NCI-H446 treated with DMSO at 0.1 percent for 48 hours (cell line): ENCODE measurements at regions not wholly inside any gene's neighbourhood (a gene's known extent, or its start where the extent isn't known, plus 50 kb on each side); places are given as distances from the start of the nearest gene placed in this dataset.
"Not testable (repeated sequence)": the region's sequence is repeated elsewhere in the genome, so short reads cannot be mapped to it uniquely, and the experiment has no call there.

Source experiments
- DNase-seq: peaks from one replicate; lab custom pipeline; 2025; lab: John Stamatoyannopoulos, UW

GRCh38 chr15:94844538-94845389 is 613.4 kb downstream of the MCTP2 start:
- no peak for DNase-seq

GRCh38 chr15:94845390-94845716 is 614.0 kb downstream of the MCTP2 start:
- DNase-seq: no peak

DNA sequence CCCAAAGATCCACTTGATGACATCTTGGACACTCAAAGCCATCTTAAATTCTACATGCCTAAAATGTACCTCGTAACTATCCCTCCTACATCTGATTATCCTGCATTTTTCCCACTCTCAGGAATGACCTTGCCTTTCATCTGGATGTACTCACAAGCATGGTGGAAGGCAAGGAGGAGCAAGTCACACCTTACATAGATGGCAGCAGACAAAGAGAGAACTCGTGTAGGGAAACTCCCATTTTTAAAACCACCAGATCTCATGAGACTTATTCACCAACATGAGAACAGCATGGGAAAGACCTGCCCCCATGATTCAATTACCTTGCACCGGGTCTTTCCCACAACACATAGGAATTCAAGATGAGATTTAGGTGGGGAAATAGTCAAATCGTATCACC is 616.0 kb downstream of the MCTP2 start:
- DNase-seq: no peak

- no peak for DNase-seq
Observed at GRCh38 chr15:94848054-94848453, 616.7 kb downstream of the MCTP2 start.

DNA sequence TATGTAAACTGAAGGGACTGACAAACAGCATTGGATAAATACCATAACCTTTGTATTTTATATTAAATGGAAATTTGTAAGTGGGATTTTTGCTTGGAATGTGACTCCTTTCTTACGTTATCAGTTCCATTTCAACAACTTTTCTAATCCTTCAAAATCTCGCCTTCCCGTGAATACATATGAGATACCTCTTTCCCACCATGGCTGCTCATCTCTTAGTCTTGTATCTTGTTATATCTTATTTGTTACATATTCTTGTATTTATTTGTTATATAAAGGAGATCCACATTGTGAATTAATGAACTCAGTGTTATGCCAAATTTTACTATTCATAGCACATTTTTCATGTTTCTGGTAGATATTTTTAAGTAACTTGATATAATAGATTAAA is 623.7 kb downstream of the MCTP2 start:
- DNase-seq: no peak

GRCh38 chr15:94855409-94856266 is 624.3 kb downstream of the MCTP2 start:
- no peak for DNase-seq

- no peak for DNase-seq
Observed at GRCh38 chr15:94856267-94856854, 625.0 kb downstream of the MCTP2 start.

DNA sequence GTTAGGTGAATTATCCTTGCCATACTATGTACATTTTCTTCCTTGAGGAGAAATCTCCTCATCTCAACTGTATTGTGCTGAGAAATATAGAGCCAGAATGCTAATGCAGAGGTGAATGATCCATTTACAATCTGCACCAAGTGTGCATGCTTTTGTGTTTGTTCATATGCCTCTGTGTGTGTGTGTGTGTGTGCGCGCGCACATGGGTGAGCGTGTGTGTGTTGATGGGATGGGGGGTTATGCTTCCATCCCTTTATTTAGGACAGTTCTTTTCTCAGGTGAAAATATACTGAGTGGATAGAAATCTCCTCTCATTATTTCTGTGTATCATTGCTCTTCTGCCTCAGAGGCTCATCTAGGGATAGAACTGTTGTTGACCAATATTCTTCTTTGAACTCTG is 626.1 kb downstream of the MCTP2 start:
- no peak for DNase-seq

- no peak for DNase-seq
Observed at GRCh38 chr15:94858011-94858410, 626.6 kb downstream of the MCTP2 start.

- DNase-seq: no peak
Observed at GRCh38 chr15:94858449-94858848, 627.1 kb downstream of the MCTP2 start.

GRCh38 chr15:94858920-94859319 is 627.6 kb downstream of the MCTP2 start:
- DNase-seq: no peak

DNA sequence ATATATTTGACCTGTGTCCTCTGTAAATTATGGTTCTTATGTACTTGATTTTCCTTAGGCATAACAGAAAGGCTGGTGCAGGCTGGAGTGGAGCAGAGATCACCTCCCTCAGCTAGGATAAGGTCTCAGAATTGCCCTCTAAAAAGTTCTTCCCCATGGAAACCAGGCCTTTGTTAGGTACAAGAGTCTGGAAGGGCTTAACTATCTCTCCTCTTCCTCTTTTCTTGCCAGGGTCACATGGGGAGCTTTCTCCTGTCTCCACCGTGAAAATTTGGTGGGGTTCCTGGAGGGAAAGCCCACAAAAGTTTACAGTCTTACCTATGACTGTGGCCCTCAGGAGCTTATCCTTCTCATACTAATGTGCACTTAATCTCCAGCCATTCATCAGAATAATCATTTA is 633.2 kb downstream of the MCTP2 start:
- DNase-seq: no peak

DNA sequence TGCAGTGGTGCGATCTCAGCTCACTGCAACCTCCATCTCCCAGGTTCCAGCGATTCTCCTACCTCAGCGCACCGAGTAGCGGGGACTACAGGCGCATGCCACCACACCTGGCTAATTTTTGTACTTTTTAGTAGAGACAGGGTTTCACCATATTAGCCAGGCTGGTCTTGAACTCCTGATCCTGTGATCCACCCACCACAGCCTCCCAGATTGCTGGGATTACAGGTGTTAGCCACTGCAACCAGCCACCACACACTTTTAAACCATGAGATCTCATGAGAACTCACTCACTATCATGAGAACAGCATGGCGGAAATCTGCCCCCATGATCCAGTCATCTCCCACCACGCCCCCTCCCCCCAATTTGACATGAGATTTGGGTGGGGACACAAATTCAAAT is 636.9 kb downstream of the MCTP2 start:
- not testable (repeated sequence) for DNase-seq

DNA sequence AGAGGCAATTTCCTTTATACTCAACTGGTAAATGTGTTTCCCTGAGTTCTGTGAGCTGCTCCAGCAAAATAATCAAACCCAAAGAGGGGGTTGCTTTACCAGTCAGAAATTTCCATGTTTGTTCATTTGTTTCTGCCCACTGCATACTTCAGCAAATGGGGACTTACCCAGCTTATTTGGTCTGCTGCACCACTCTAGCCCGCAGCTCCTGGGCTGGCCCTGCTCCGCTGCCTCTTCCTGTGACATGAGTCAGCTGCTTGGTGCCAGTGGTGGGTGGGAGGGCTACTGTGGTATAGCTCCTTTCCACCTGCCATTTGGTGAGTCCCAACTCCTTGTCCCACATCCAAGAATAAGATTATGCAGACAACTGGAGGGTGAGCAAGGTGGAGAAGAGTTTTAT is 644.2 kb downstream of the MCTP2 start:
- no peak for DNase-seq

DNA sequence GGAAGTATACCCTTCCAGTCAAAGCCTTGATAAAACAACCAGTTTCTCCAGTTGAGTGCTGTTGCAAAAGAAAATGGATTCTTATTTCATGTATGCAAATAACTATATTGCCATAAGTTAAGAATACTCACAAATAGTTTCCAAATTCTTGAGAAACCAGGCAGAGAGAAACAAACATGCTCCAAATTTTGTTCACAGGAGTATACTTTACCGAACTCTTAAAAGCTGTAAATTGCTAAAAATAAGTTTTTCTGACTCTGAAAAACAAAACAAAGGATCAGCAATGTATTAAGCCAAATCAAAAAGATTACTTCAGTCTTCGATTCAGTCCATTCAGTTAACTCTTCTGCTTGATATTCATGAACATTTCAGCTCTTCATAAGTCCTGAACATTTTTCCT is 646.5 kb downstream of the MCTP2 start:
- no peak for DNase-seq

DNA sequence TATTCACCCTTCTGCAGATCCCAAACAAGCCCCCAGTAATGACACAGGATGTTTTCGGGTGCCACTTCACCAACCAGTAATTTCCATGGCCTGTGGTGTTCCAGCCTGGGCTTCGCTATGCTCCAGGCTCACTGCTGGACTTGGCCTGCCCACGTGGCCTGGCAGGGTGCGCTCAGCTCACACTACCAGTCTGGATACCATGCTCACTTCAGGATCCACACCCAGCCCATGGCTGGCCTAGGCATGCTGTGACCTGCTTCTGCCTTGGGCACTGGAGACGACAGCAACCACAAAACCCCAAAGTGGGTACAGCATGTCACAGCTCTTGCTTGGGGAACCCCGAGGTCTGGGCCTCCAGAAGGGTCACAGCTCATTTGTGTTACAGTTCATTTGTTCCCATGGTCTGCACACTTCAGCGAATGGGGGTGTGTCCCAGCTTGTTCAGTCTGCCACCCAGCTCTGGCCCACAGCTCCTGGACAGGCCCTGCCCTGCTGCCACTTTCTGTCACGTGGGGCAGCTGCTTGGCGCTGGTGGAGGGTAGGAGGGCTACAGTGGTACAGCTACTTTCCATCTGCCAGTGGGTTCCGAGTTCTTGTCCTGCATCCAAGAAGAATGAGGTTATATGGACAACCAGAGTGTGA is 650.8 kb downstream of the MCTP2 start:
- DNase-seq: no peak

GRCh38 chr15:94887391-94887790 is 656.0 kb downstream of the MCTP2 start:
- DNase-seq: no peak

- DNase-seq: no peak
Observed at GRCh38 chr15:94889153-94889552, 657.8 kb downstream of the MCTP2 start.

- DNase-seq: no peak
Observed at GRCh38 chr15:94893091-94893490, 661.7 kb downstream of the MCTP2 start.

DNA sequence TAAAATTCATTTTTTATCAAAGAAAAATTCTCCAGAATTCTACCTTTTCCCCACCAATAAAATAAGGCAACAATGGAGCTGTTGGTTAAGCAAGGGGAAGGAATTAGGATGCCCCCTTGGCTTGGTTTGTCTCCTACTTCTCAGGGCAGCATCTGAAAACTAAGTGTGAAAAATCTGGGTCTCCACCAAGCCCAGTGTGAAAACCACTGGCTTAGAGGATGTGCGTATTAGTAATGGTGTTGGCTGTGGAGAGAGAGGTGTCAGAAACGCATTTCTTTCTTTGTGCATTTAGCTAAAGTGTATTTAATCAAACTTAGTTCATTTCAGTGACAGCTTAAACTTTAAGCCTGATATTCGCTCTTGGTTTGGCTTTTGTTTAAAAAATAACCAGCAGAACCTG is 662.7 kb downstream of the MCTP2 start:
- DNase-seq: no peak

DNA sequence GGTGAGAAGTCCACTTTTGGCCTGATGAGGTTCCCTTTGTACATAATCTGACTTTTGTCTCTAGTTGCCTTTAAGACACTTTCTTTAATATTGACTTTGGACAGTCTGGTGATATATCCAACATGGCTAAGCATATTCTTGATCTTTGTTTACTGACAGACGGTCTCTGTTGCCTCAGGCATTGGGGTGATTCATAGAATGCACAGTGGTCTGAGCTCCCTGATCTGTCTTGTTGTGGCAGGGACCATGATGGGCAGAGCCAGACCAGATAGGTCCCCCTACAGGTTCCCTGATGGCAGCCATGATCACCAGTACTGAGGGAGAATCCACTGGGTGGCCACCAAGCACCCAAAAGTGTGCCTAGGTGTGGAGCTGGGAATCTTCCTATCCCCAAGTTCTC is 678.1 kb downstream of the MCTP2 start:
- DNase-seq: no peak

GRCh38 chr15:94910166-94910565 is 678.8 kb downstream of the MCTP2 start:
- no peak for DNase-seq

DNA sequence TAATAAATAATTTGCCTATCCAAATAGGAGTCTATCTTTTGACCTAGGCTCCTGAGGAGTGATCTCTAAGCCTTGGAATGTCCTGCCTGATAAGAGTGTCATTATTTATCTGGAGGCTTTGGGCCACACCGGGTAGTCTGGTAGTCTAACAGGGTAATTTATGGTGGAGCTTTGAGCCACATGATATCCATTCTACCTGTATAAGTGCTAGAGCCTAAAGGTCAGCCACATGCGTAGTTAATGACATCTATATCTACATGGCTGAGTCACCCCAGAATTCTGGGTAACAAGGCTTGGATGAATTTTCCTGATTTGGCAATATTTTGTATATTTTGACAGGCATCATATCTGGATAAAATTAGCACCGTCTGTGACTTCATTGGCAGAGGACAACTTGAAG is 681.4 kb downstream of the MCTP2 start:
- DNase-seq: no peak
